ENCODE measurements at regions not wholly inside any gene's neighbourhood (a gene's known extent, or its start where the extent isn't known, plus 50 kb on each side); places are given as distances from the start of the nearest gene placed in this dataset.

- TF ChIP-seq GATA3 (IDR thresholded peaks at IDR 0.05; ENCODE audit: low read depth, low read length) (no peak), GATA2 (IDR thresholded peaks at IDR 0.05; ENCODE audit: low read depth, low read length) (no peak)
These were observed 155.5 kb upstream of the BACE2 start for GRCh38 chr21:41012425-41012824.

Measured in SH-SY5Y (cell line).